NCI-H2107 (cell line): ENCODE measurements at regions not wholly inside any gene's neighbourhood (a gene's known extent, or its start where the extent isn't known, plus 50 kb on each side); places are given as distances from the start of the nearest gene placed in this dataset.
"Not testable (repeated sequence)": the region's sequence is repeated elsewhere in the genome, so short reads cannot be mapped to it uniquely, and the experiment has no call there.

Experiments
- DNase-seq: peaks from one replicate; lab custom pipeline; 2025; lab: John Stamatoyannopoulos, UW

GRCh38 chr2:236415684-236416444 is 151.7 kb upstream of the ASB18 start:
- no peak for DNase-seq

- DNase-seq: no peak
Measured at GRCh38 chr2:236417150-236417549, 152.5 kb upstream of the ACKR3 start.

GRCh38 chr2:236430584-236430983 is 139.0 kb upstream of the ACKR3 start:
- DNase-seq: no peak

GRCh38 chr2:236434593-236434992 is 135.0 kb upstream of the ACKR3 start:
- no peak for DNase-seq

- no peak for DNase-seq
Measured at GRCh38 chr2:236440110-236440881, 129.3 kb upstream of the ACKR3 start.

- DNase-seq: no peak
Measured at GRCh38 chr2:236444187-236444586, 125.4 kb upstream of the ACKR3 start.

GRCh38 chr2:236445678-236446077 is 123.9 kb upstream of the ACKR3 start:
- no peak for DNase-seq

GRCh38 chr2:236446521-236446920 is 123.1 kb upstream of the ACKR3 start:
- DNase-seq: no peak

- no peak for DNase-seq
Measured at GRCh38 chr2:236449167-236449761, 120.4 kb upstream of the ACKR3 start.

GRCh38 chr2:236452238-236452637 is 117.4 kb upstream of the ACKR3 start:
- DNase-seq: no peak

GRCh38 chr2:236454076-236454475 is 115.5 kb upstream of the ACKR3 start:
- DNase-seq: no peak

GRCh38 chr2:236459393-236459792 is 110.2 kb upstream of the ACKR3 start:
- no peak for DNase-seq

GRCh38 chr2:236464140-236464539 is 105.5 kb upstream of the ACKR3 start:
- no peak for DNase-seq

GRCh38 chr2:236472720-236473495 is 96.7 kb upstream of the ACKR3 start:
- no peak for DNase-seq

GRCh38 chr2:236473691-236474090 is 95.9 kb upstream of the ACKR3 start:
- DNase-seq: no peak

- no peak for DNase-seq
Measured at GRCh38 chr2:236479814-236480213, 89.8 kb upstream of the ACKR3 start.

GRCh38 chr2:236483102-236483501 is 86.5 kb upstream of the ACKR3 start:
- DNase-seq: no peak

GRCh38 chr2:236485519-236485918 is 84.1 kb upstream of the ACKR3 start:
- no peak for DNase-seq

GRCh38 chr2:236489083-236489482 is 80.5 kb upstream of the ACKR3 start:
- DNase-seq: not testable (repeated sequence)

GRCh38 chr2:236489895-236490404 is 79.7 kb upstream of the ACKR3 start:
- no peak for DNase-seq

GRCh38 chr2:236496340-236496739 is 73.3 kb upstream of the ACKR3 start:
- no peak for DNase-seq

GRCh38 chr2:236498369-236498768 is 71.3 kb upstream of the ACKR3 start:
- DNase-seq: no peak
